Natural killer cell (primary cell): ENCODE measurements at regions not wholly inside any gene's neighbourhood (a gene's known extent, or its start where the extent isn't known, plus 50 kb on each side); places are given as distances from the start of the nearest gene placed in this dataset.

Experiments
- ATAC-seq, 3 donors: fragments of 150-1000 bp in 2 of 3; fragments of 200-7000 bp in 1 of 3; cut with Tn5 transposase; 1 replicate in 1 of 3; 2 replicates in 2 of 3; pipeline ENCODE4 v1.10.0; 2021; ENCODE audit warnings: mild to moderate bottlenecking in 2 of 3, moderate library complexity in 2 of 3
- DNase-seq, 2 donors: peaks; one replicate each; pipeline versions ENCODE4 v3.0.0 to v3.0.0-alpha.2; 2013 to 2021; ENCODE audit warnings: mixed read lengths in 1 of 2
- H3K27ac ChIP-seq: one replicate; pipeline ENCODE4 v1.5.1; 2013; ENCODE audit warnings: mild to moderate bottlenecking, low read length
- H3K27me3 ChIP-seq: one replicate; pipeline ENCODE4 v1.6.1; 2013; ENCODE audit warnings: low read length; ENCODE audit not compliant: control insufficient read depth, insufficient read depth
- H3K36me3 ChIP-seq: one replicate; pipeline ENCODE4 v1.6.1; 2013; ENCODE audit warnings: low read length; ENCODE audit not compliant: control insufficient read depth, insufficient read depth
- H3K4me1 ChIP-seq: one replicate; pipeline ENCODE4 v1.6.1; 2013; ENCODE audit warnings: low read length; ENCODE audit not compliant: control insufficient read depth, insufficient read depth
- H3K4me3 ChIP-seq: one replicate; pipeline ENCODE4 v1.5.1; 2013; ENCODE audit warnings: low read length
- H3K9me3 ChIP-seq: one replicate; pipeline ENCODE4 v1.6.1; 2013; ENCODE audit warnings: low read length; ENCODE audit not compliant: control insufficient read depth, insufficient read depth
- H3K27ac Mint-ChIP-seq, 2 donors: one replicate each; pipeline ENCODE4 v1.8.0; 2022; ENCODE audit warnings: mild to moderate bottlenecking in 2 of 2, mixed read lengths in 2 of 2, moderate library complexity in 1 of 2
- H3K27me3 Mint-ChIP-seq, 2 donors: one replicate each; pipeline ENCODE4 v1.8.0; 2022; ENCODE audit warnings: low read depth in 2 of 2, mixed read lengths in 2 of 2
- H3K36me3 Mint-ChIP-seq: one replicate; pipeline ENCODE4 v1.8.0; 2022; ENCODE audit warnings: mixed read lengths
- H3K4me1 Mint-ChIP-seq, 2 donors: one replicate each; pipeline ENCODE4 v1.8.0; 2022; ENCODE audit warnings: mixed read lengths in 2 of 2
- H3K4me3 Mint-ChIP-seq: one replicate; pipeline ENCODE4 v1.8.0; 2022; ENCODE audit warnings: mild to moderate bottlenecking, moderate library complexity, mixed read lengths
- H3K9me3 Mint-ChIP-seq, 2 donors: one replicate each; pipeline ENCODE4 v1.8.0; 2022; ENCODE audit warnings: mixed read lengths in 2 of 2
- WGBS: methylation state at CpG from one replicate; pipeline ENCODE4 v1.1.7; 2013; ENCODE audit warnings: missing lambda C conversion rate; ENCODE audit not compliant: insufficient coverage; 5-methylcytosine and 5-hydroxymethylcytosine counted together
- intact Hi-C: fragments of 100-400 bp; cut with micrococcal nuclease; formaldehyde crosslinking; loops from one replicate; pipeline ENCODE4 v1.14.2; 2022
- TF ChIP-seq, protein P1 (sequence below): fragments of 200-600 bp; IDR thresholded peaks from one replicate; pipeline ENCODE4 v1.8.0; 2022; ENCODE audit warnings: antibody characterized with exemption

DNA sequence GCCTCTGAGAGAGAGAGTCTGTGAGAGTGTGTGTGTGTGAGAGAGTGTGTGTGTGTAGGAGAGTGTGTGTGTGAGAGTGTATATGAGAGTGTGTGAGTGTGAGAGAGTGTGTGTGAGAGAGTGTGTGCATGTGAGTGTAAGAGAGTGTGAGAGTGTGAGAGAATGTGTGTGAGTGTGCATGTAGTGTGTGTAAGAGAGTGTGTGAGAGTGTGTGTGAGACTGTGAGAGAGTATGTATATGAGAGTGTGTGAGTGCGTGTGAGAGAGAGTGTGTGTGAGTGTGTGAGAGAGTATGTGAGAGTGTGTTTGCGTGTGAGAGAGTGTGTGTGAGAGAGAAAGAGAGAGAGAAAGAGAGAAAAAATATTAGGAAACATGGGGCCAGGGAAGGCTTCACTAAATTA, 588.3 kb upstream of the SGCD start:
- Mint-ChIP-seq H3K36me3 (no peaks in the 10 kb centered on the region), H3K4me3 (no peak overlapping the region), H3K4me1 (no peaks in the 10 kb centered on the region), H3K27ac (no peak overlapping the region), H3K27me3 (no peaks in the 10 kb centered on the region), H3K9me3 (peaks cover 4 to 5% of the 10 kb centered on the region in 2 donors)
- ATAC-seq (peak in 1 of 3 donors; percentile 41), DNase-seq (no peak)
- Histone ChIP-seq H3K4me3 (no peak overlapping the region), H3K27me3 (no peaks in the 10 kb centered on the region), H3K9me3 (no peaks in the 10 kb centered on the region), H3K4me1 (no peaks in the 10 kb centered on the region), H3K27ac (no peak overlapping the region), H3K36me3 (no peaks in the 10 kb centered on the region)
- intact Hi-C loops: no loop called here
- WGBS: 87% methylated on average over 2 of the region's 2 CpGs
- TF ChIP-seq, protein P1, sequence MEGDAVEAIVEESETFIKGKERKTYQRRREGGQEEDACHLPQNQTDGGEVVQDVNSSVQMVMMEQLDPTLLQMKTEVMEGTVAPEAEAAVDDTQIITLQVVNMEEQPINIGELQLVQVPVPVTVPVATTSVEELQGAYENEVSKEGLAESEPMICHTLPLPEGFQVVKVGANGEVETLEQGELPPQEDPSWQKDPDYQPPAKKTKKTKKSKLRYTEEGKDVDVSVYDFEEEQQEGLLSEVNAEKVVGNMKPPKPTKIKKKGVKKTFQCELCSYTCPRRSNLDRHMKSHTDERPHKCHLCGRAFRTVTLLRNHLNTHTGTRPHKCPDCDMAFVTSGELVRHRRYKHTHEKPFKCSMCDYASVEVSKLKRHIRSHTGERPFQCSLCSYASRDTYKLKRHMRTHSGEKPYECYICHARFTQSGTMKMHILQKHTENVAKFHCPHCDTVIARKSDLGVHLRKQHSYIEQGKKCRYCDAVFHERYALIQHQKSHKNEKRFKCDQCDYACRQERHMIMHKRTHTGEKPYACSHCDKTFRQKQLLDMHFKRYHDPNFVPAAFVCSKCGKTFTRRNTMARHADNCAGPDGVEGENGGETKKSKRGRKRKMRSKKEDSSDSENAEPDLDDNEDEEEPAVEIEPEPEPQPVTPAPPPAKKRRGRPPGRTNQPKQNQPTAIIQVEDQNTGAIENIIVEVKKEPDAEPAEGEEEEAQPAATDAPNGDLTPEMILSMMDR: no peak

DNA sequence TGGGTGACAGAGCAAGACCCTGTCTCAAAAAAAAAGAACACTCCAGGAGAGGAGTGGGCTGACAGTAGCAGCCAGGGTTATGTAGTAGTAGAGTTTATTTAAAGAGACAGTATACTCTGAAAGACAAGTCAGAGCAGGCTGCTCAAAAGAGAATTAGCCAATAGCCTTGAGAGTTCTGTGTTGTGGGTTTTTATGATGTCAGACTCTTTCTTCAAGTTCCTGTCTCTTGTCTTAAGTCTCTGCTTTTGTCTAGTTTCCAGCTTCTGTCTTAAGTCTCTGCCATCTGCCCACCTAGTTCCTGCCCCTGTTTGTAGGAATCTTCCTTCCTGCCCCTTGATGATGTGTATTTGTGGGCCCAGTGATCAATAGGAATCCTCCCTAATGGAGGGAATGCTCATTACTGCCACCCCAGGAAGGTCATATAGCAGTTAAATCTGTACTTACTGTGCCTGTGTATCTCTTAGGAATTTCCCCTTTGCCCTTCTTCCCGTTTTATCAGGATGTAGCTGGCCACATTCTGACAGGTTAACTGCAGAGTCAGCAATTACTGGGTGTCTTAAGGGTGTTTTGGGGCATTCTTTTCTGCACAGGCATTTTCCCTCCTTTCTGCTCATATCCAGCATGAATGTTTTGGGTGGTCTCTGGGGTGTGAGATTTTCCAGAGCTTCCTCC, 580.5 kb upstream of the SGCD start:
- no peaks in the 10 kb centered on the region for H3K9me3 ChIP-seq
- no peak for ATAC-seq
- Mint-ChIP-seq H3K27me3 (no peaks in the 10 kb centered on the region), H3K4me3 (no peak overlapping the region), H3K27ac (no peak overlapping the region), H3K36me3 (no peaks in the 10 kb centered on the region), H3K9me3 (peaks cover 0 to 5% of the 10 kb centered on the region in 2 donors), H3K4me1 (no peaks in the 10 kb centered on the region)
- H3K27me3 ChIP-seq: no peaks in the 10 kb centered on the region
- H3K27ac ChIP-seq: no peak overlapping the region
- TF ChIP-seq, protein P1: no peak
- peak in 1 of 2 donors; percentile 22 for DNase-seq
- no peaks in the 10 kb centered on the region for H3K4me1 ChIP-seq
- no peak overlapping the region for H3K4me3 ChIP-seq
- WGBS: 11% methylated on average over 1 of the region's 1 CpG
- H3K36me3 ChIP-seq: no peaks in the 10 kb centered on the region
- intact Hi-C loops: no loop called here

DNA sequence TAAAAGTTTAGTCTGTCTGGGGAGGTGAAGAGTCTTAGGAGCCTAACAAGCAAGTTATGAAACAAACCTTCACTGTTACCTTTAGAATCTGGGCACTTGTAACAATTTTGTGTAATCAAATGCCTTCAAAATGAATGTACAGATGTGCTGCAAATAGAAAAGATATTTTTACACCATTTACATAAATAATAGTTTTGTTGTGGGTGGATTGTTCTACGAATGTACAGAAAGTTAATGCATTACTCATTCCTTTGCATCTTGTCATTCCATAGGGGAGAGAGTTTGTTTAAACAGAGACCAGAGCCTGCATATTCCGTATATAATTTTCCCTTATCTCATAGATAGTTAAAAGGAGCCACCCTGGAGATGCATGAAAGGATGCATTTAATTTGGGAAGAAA, 576.9 kb upstream of the SGCD start:
- Histone ChIP-seq H3K27ac (no peak overlapping the region), H3K4me1 (no peaks in the 10 kb centered on the region), H3K27me3 (no peaks in the 10 kb centered on the region), H3K9me3 (no peaks in the 10 kb centered on the region), H3K36me3 (no peaks in the 10 kb centered on the region), H3K4me3 (no peak overlapping the region)
- ATAC-seq: no peak
- Mint-ChIP-seq H3K4me1 (no peaks in the 10 kb centered on the region), H3K9me3 (peaks cover 0 to 10% of the 10 kb centered on the region in 2 donors), H3K27me3 (peaks cover 0 to 3% of the 10 kb centered on the region in 2 donors), H3K36me3 (no peaks in the 10 kb centered on the region), H3K27ac (no peak overlapping the region), H3K4me3 (no peak overlapping the region)
- no CpG with 5 or more reads among the region's 2 CpGs for whole genome bisulfite sequencing
- intact Hi-C loops: no loop called here
- no peak for DNase-seq
- TF ChIP-seq, protein P1: no peak

DNA sequence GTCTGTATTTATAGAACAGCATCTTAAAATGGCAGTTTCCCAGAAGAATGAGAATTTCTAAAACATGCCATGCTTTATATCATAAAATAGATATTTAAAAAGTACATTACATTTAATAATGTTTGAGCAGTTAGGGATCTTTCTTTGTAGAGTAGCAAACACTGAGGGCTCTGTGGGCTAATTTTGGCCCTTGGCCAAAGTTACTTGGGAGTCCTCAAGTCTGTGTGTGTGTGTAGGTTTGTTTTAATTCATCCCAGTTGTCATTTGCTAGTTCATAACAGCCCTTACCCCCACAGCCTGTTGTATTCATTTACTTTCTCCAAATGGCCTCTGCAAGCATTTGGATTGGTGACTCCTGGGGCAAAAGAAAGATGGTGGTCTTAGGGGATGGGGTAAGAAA, 576.4 kb upstream of the SGCD start:
- no peaks in the 10 kb centered on the region for H3K36me3 Mint-ChIP-seq
- Histone ChIP-seq H3K27ac (no peak overlapping the region), H3K4me3 (no peak overlapping the region), H3K9me3 (no peaks in the 10 kb centered on the region), H3K4me1 (no peaks in the 10 kb centered on the region), H3K36me3 (no peaks in the 10 kb centered on the region), H3K27me3 (no peaks in the 10 kb centered on the region)
- H3K27ac Mint-ChIP-seq: no peak overlapping the region
- H3K9me3 Mint-ChIP-seq: peaks cover 0 to 10% of the 10 kb centered on the region in 2 donors
- peaks cover 0 to 3% of the 10 kb centered on the region in 2 donors for H3K27me3 Mint-ChIP-seq
- intact Hi-C loops: no loop called here
- DNase-seq (no peak), ATAC-seq (no peak)
- H3K4me3 Mint-ChIP-seq: no peak overlapping the region
- TF ChIP-seq, protein P1: no peak
- H3K4me1 Mint-ChIP-seq: no peaks in the 10 kb centered on the region
